Heart right ventricle (tissue), 16 donors: ENCODE measurements at regions not wholly inside any gene's neighbourhood (a gene's known extent, or its start where the extent isn't known, plus 50 kb on each side); places are given as distances from the start of the nearest gene placed in this dataset.
A peak's percentile ranks its signal among the peaks of the same experiment; 100 is the strongest.

Experiments
- ATAC-seq, 8 donors: fragments of 200-7000 bp; cut with Tn5 transposase; one replicate each; pipeline ENCODE4 v1.9.1; 2020; ENCODE audit warnings: mild to moderate bottlenecking in 8 of 8, moderate library complexity in 8 of 8, moderate number of reproducible peaks in 1 of 8
- DNase-seq, 2 donors: peaks; one replicate each; pipeline ENCODE4 v3.0.0-alpha.2; 2020
- H3K27ac ChIP-seq, 10 donors: fragments of 200-600 bp; sonication (generic) in 2 of 10; one replicate each; pipeline versions ENCODE4 v1.5.0 to v1.8.0; 2020 to 2022; ENCODE audit warnings: mild to moderate bottlenecking in 3 of 10
- H3K27me3 ChIP-seq, 7 donors: fragments of 200-600 bp; one replicate each; pipeline ENCODE4 v1.8.0; 2021 to 2022; ENCODE audit warnings: mild to moderate bottlenecking in 2 of 7
- H3K36me3 ChIP-seq, 9 donors: fragments of 200-600 bp; sonication (generic) in 1 of 9; one replicate each; pipeline versions ENCODE4 v1.5.0 to v1.8.0; 2020 to 2022; ENCODE audit warnings: mild to moderate bottlenecking in 2 of 9
- H3K4me1 ChIP-seq, 9 donors: fragments of 200-600 bp; sonication (generic) in 1 of 9; one replicate each; pipeline versions ENCODE4 v1.5.0 to v1.8.0; 2020 to 2022; ENCODE audit warnings: mild to moderate bottlenecking in 4 of 9
- H3K4me3 ChIP-seq, 10 donors: fragments of 200-600 bp; sonication (generic) in 2 of 10; one replicate each; pipeline versions ENCODE4 v1.5.0 to v1.8.0; 2020 to 2022; ENCODE audit warnings: mild to moderate bottlenecking in 7 of 10, moderate library complexity in 2 of 10
- H3K9me3 ChIP-seq, 11 donors: fragments of 200-600 bp in 10 of 11; sonication (generic) in 2 of 11; one replicate each; pipeline versions ENCODE4 v1.5.0 to v1.8.0; 2013 to 2022; ENCODE audit warnings: mild to moderate bottlenecking in 2 of 11, control low read depth in 1 of 11, moderate library complexity in 1 of 11
- CTCF ChIP-seq, 9 donors: fragments of 200-600 bp; sonication (generic) in 2 of 9; IDR thresholded peaks; one replicate each; pipeline versions ENCODE4 v1.5.0 to v1.8.0; 2021 to 2022; ENCODE audit warnings: antibody characterized with exemption in 9 of 9, mild to moderate bottlenecking in 5 of 9, moderate library complexity in 1 of 9
- whole genome bisulfite sequencing, 2 donors: extraction: QIAGEN DNeasy Blood & Tissue Kit; methylation state at CpG; one replicate each; pipeline ENCODE4 v1.1.7; 2013; ENCODE audit warnings: inconsistent platforms in 1 of 2; 5-methylcytosine and 5-hydroxymethylcytosine counted together
- intact Hi-C, 10 donors: fragments of 100-400 bp; cut with DNase I; formaldehyde crosslinking; loops; one replicate each; pipeline versions ENCODE4 v1.11.1 to v1.14.2; 2022
- donor health status: Arrhythmogenic right ventricular cardiomyopathy.
- donor health status: ischemic (EF 13 %, LVEDD 7.1; RV severe dilation, severe dysfunction).
- donor health status: healthy with polysubstance abuse.
- donor health status: DM: no; HTN: yes; CAD: no.
- donor health status: DM: no; HTN: no; CAD: no.
- donor health status: ischemic (EF 25% LVEDD 6.9; RV normal size, moderate dysfunction).
- donor health status: ischemic (EF 25% LVEDD 5.7; RV mildly dilated, moderate dysfunction).
- donor health status: healthy.
- donor health status: DM: yes; HTN: yes; CAD: no.
- donor health status: Ischemic cardiomyopathy.
- donor health status: ischemic (EF 35%, LVEDD 5.7; RV mildly dilated, moderate dysfunction).
- donor health status: nonischemic (EF 11% LVEDD 7.7; RV severe dilation, severe dysfunction).
- donor health status: DM: yes; HTN: yes; CAD: no.
- donor health status: PGD.
- donor health status: ischemic (EF 29% LVEDD 5.4; RV normal size, mild dysfunction).
- donor health status: nonischemic (EF 23%, LVEDD 6.1; RV moderate dilation, normal function).

- Histone ChIP-seq H3K9me3 (no peaks in the 10 kb centered on the region), H3K4me1 (no peaks in the 10 kb centered on the region), H3K27ac (no peak overlapping the region), H3K36me3 (no peaks in the 10 kb centered on the region), H3K27me3 (peaks cover 0 to 7% (median 0%) of the 10 kb centered on the region in 7 donors), H3K4me3 (no peak overlapping the region)
- intact Hi-C loops, result loop anchor here in 4 of 10 donors (10.0 kb wide), 4 partner anchors 134 to 276 kb away; no protein-coding TSS in a partner anchor
- ATAC-seq, result no peak
- WGBS, 2 donors, result 74 to 75% methylated on average over 5 of the region's 5 CpGs
- no peak for DNase-seq
- no peak for TF ChIP-seq CTCF (IDR thresholded peaks at IDR 0.05)
These were observed 76.4 kb upstream of the BET1 start for GRCh38 chr7:94080551-94080950.

GRCh38 chr7:94082126-94082525 lies 78.0 kb upstream of the BET1 start:
- ATAC-seq, result no peak
- Histone ChIP-seq H3K4me3 (no peak overlapping the region), H3K9me3 (no peaks in the 10 kb centered on the region), H3K4me1 (peaks cover 0 to 1% (median 0%) of the 10 kb centered on the region in 9 donors), H3K27ac (no peak overlapping the region), H3K36me3 (no peaks in the 10 kb centered on the region), H3K27me3 (peaks cover 0 to 7% (median 0%) of the 10 kb centered on the region in 7 donors)
- intact Hi-C loops, result loop anchor here in 4 of 10 donors (10.0 kb wide), 4 partner anchors 133 to 277 kb away; no protein-coding TSS in a partner anchor
- TF ChIP-seq CTCF (IDR thresholded peaks at IDR 0.05), result no peak
- DNase-seq, result no peak

GRCh38 chr7:94087664-94088352 lies 83.7 kb upstream of the BET1 start:
- peaks cover 0 to 18% (median 8%) of the 10 kb centered on the region in 9 donors for H3K4me1 ChIP-seq
- ATAC-seq (peak in 7 of 8 donors; percentile 71 to 84 (median 76)), DNase-seq (peak in 1 of 2 donors; percentile 51)
- H3K36me3 ChIP-seq, result no peaks in the 10 kb centered on the region
- H3K4me3 ChIP-seq, result peak overlapping the region in 6 of 10 donors; percentile 29 to 42 (median 36)
- intact Hi-C loops, result loop anchor here in 8 of 10 donors (1.0 to 10.0 kb wide), 9 partner anchors 127 to 466 kb away; no protein-coding TSS in a partner anchor
- 18 to 20% methylated on average over 6 of the region's 6 CpGs for WGBS, 2 donors
- TF ChIP-seq CTCF (IDR thresholded peaks at IDR 0.05), result peak; percentile 46 to 88 (median 80)
- H3K9me3 ChIP-seq, result no peaks in the 10 kb centered on the region
- H3K27me3 ChIP-seq, result peaks cover 0 to 3% (median 0%) of the 10 kb centered on the region in 7 donors
- peak overlapping the region in 2 of 10 donors; percentile 40 to 45 for H3K27ac ChIP-seq

- TF ChIP-seq CTCF (IDR thresholded peaks at IDR 0.05), result no peak
- H3K27ac ChIP-seq, result no peak overlapping the region
- no peak for DNase-seq
- H3K4me1 ChIP-seq, result peaks cover 0 to 18% (median 8%) of the 10 kb centered on the region in 9 donors
- H3K9me3 ChIP-seq, result no peaks in the 10 kb centered on the region
- no peak for ATAC-seq
- intact Hi-C loops, result loop anchor here in 8 of 10 donors (5.0 to 10.0 kb wide), 8 partner anchors 126 to 466 kb away; no protein-coding TSS in a partner anchor
- H3K27me3 ChIP-seq, result peaks cover 0 to 3% (median 0%) of the 10 kb centered on the region in 7 donors
- no peaks in the 10 kb centered on the region for H3K36me3 ChIP-seq
- H3K4me3 ChIP-seq, result no peak overlapping the region
These were observed 84.4 kb upstream of the BET1 start for GRCh38 chr7:94088560-94088959.
